Kidney (tissue), 13 donors: ENCODE measurements at regions not wholly inside any gene's neighbourhood (a gene's known extent, or its start where the extent isn't known, plus 50 kb on each side); places are given as distances from the start of the nearest gene placed in this dataset.

Experiments used
- DNase-seq, 5 donors: peaks; one replicate each; pipeline ENCODE4 v3.0.0-alpha.2; 2013 to 2020
- FAIRE-seq: peaks from 2 replicates; lab custom pipeline; 2012; peaks lifted over from hg19 to GRCh38; lab: Jason Lieb, UNC
- H3K27ac ChIP-seq, 2 donors: one replicate each; pipeline ENCODE4 v1.7.0; 2013; ENCODE audit warnings: low read depth in 2 of 2, low read length in 2 of 2, inconsistent platforms in 1 of 2
- H3K27me3 ChIP-seq: one replicate; pipeline ENCODE4 v1.7.1; 2013; ENCODE audit warnings: low read length, inconsistent platforms; ENCODE audit not compliant: control insufficient read depth, insufficient read depth
- H3K36me3 ChIP-seq, 3 donors: one replicate each; pipeline versions ENCODE4 v1.7.0 to v1.7.1; 2013; ENCODE audit warnings: low read length in 3 of 3, control low read depth in 1 of 3, inconsistent platforms in 1 of 3; ENCODE audit not compliant: insufficient read depth in 3 of 3, control insufficient read depth in 2 of 3
- H3K4me1 ChIP-seq, 3 donors: one replicate each; pipeline versions ENCODE4 v1.7.0 to v1.7.1; 2013; ENCODE audit warnings: low read length in 3 of 3, inconsistent platforms in 1 of 3, low read depth in 1 of 3; ENCODE audit not compliant: control insufficient read depth in 2 of 3, insufficient read depth in 2 of 3
- H3K4me3 ChIP-seq, 3 donors: one replicate each; pipeline versions ENCODE4 v1.7.0 to v1.8.1; 2013; ENCODE audit warnings: low read length in 3 of 3, control low read depth in 1 of 3, inconsistent platforms in 1 of 3
- H3K9ac ChIP-seq, 3 donors: one replicate each; pipeline versions ENCODE4 v1.7.0 to v1.7.1; 2013; ENCODE audit warnings: low read length in 3 of 3, control low read depth in 1 of 3, inconsistent platforms in 1 of 3
- H3K9me3 ChIP-seq, 3 donors: one replicate each; pipeline versions ENCODE4 v1.7.0 to v1.7.1; 2013; ENCODE audit warnings: low read length in 3 of 3, control low read depth in 1 of 3, inconsistent platforms in 1 of 3; ENCODE audit not compliant: control insufficient read depth in 2 of 3, insufficient read depth in 1 of 3
- CTCF ChIP-seq: IDR thresholded peaks from 3 replicates; pipeline ENCODE4 v1.5.1; 2012; ENCODE audit warnings: mild to moderate bottlenecking, moderate library complexity, borderline replicate concordance; ENCODE audit not compliant: insufficient read depth; ENCODE audit errors: extremely low read depth
- intact Hi-C: fragments of 100-400 bp; cut with DNase I; formaldehyde crosslinking; loops from one replicate; pipeline ENCODE4 v1.11.1; 2022
- donor health status: control.
- donor health status: control.
- donor health status: control.
- donor health status: control.
- donor health status: control.
- donor health status: DM: yes; HTN: yes; CAD: no.
- donor health status: Normal renal cell carcinoma (clear cell type).

DNA sequence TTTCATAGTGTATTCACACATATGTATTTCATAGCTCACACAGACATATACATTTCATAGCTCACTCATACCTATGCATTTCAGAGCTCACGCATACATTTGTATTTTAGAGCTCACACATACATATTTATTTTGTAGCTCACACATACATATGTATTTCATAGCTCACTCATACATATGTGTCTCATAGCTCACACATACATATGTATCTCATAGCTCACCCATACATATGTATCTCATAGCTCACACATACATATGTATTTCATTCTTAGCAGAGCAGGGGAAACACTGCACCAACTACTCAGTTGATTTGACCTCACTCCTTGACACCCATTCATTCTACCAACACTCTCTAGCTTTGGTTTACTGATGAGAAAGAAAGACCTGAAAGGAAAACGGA lies 713.6 kb downstream of the QKI start:
- Histone ChIP-seq H3K4me1 (no peaks in the 10 kb centered on the region), H3K36me3 (no peaks in the 10 kb centered on the region), H3K9ac (no peak overlapping the region), H3K27me3 (no peaks in the 10 kb centered on the region), H3K4me3 (no peak overlapping the region), H3K27ac (no peak overlapping the region), H3K9me3 (no peaks in the 10 kb centered on the region)
- DNase-seq (no peak), FAIRE-seq (no peak)
- TF ChIP-seq CTCF, result no peak
- intact Hi-C loops, result no loop called here

DNA sequence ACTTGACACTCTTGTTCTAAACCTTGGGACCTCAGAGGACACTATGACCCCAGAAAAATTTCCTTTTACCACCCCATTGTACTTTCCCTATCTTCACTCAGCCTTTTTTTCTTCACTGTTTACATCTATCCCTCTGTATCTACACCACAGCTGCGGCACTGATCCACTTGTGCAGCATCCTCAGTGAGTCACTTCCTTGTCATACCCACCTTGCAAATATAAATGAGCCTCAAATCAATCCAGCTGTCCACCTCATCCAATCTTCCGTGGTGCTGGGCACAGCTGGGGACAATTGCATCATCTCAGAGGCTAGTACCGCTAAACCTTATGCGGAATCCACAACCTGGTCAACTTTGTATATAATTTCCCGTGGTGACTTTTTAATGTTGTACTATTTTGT lies 710.5 kb downstream of the QKI start:
- Histone ChIP-seq H3K9ac (no peak overlapping the region), H3K27me3 (no peaks in the 10 kb centered on the region), H3K27ac (no peak overlapping the region), H3K9me3 (no peaks in the 10 kb centered on the region), H3K36me3 (no peaks in the 10 kb centered on the region), H3K4me3 (no peak overlapping the region), H3K4me1 (no peaks in the 10 kb centered on the region)
- no peak for DNase-seq
- FAIRE-seq, result no peak
- intact Hi-C loops, result no loop called here
- TF ChIP-seq CTCF, result no peak

DNA sequence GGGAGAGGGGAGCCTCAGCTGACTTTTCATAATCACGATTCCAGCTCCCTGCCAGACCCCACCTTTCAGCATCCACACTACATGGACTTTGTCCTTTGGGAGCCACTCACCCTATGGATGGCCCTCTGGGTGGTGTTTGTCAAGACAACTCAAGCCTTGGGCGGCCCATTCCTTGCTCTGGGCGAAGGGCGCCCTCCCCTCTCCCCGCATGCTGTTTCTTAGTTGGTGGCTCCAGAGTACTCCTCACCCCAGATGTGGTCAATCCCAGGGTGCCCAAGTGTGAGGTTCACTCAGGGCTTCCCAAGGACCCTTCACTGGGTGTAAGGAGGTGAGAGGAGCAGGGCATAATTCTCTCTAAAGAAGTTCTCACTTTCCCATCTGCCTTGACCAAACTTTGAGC lies 710.0 kb downstream of the QKI start:
- H3K9ac ChIP-seq, result no peak overlapping the region
- no peak overlapping the region for H3K4me3 ChIP-seq
- DNase-seq (no peak), FAIRE-seq (no peak)
- H3K27me3 ChIP-seq, result no peaks in the 10 kb centered on the region
- no peaks in the 10 kb centered on the region for H3K4me1 ChIP-seq
- H3K27ac ChIP-seq, result no peak overlapping the region
- H3K9me3 ChIP-seq, result no peaks in the 10 kb centered on the region
- no peaks in the 10 kb centered on the region for H3K36me3 ChIP-seq
- no peak for TF ChIP-seq CTCF
- intact Hi-C loops, result no loop called here

GRCh38 chr6:164122109-164122508 lies 707.6 kb downstream of the QKI start:
- FAIRE-seq (no peak), DNase-seq (no peak)
- H3K9me3 ChIP-seq, result no peaks in the 10 kb centered on the region
- no peaks in the 10 kb centered on the region for H3K4me1 ChIP-seq
- H3K27ac ChIP-seq, result no peak overlapping the region
- H3K27me3 ChIP-seq, result no peaks in the 10 kb centered on the region
- no peak for TF ChIP-seq CTCF
- no peak overlapping the region for H3K4me3 ChIP-seq
- intact Hi-C loops, result no loop called here
- no peak overlapping the region for H3K9ac ChIP-seq
- H3K36me3 ChIP-seq, result no peaks in the 10 kb centered on the region
